SH-SY5Y (cell line): ENCODE measurements at regions not wholly inside any gene's neighbourhood (a gene's known extent, or its start where the extent isn't known, plus 50 kb on each side); places are given as distances from the start of the nearest gene placed in this dataset.

Experiments used
- GATA2 ChIP-seq: IDR thresholded peaks from 2 replicates; pipeline ENCODE4 v1.6.1; 2011; ENCODE audit warnings: mild to moderate bottlenecking, low read depth, low read length
- GATA3 ChIP-seq: IDR thresholded peaks from 2 replicates; pipeline ENCODE4 v1.6.1; 2011; ENCODE audit warnings: low read depth, mild to moderate bottlenecking, low read length, moderate library complexity

GRCh38 chr10:129042776-129043595, 424.1 kb upstream of the MGMT start:
- TF ChIP-seq GATA3, result no peak
- no peak for TF ChIP-seq GATA2

- no peak for TF ChIP-seq GATA2
- no peak for TF ChIP-seq GATA3
These were observed 423.4 kb upstream of the MGMT start for GRCh38 chr10:129043691-129044090.

GRCh38 chr10:129045599-129045998, 421.4 kb upstream of the MGMT start:
- TF ChIP-seq GATA3 (no peak), GATA2 (no peak)

- no peak for TF ChIP-seq GATA2
- TF ChIP-seq GATA3, result no peak
These were observed 420.9 kb upstream of the MGMT start for GRCh38 chr10:129046065-129046681.

- no peak for TF ChIP-seq GATA3
- TF ChIP-seq GATA2, result no peak
These were observed 420.1 kb upstream of the MGMT start for GRCh38 chr10:129046962-129047361.

GRCh38 chr10:129047600-129047999, 419.4 kb upstream of the MGMT start:
- TF ChIP-seq GATA3 (no peak), GATA2 (no peak)

- TF ChIP-seq GATA3 (no peak), GATA2 (no peak)
These were observed 418.5 kb upstream of the MGMT start for GRCh38 chr10:129048513-129048912.

- TF ChIP-seq GATA3 (no peak), GATA2 (no peak)
These were observed 417.5 kb upstream of the MGMT start for GRCh38 chr10:129049501-129049900.

- TF ChIP-seq GATA3 (no peak), GATA2 (no peak)
These were observed 411.8 kb upstream of the MGMT start for GRCh38 chr10:129055225-129055624.

- no peak for TF ChIP-seq GATA2
- TF ChIP-seq GATA3, result no peak
These were observed 411.1 kb upstream of the MGMT start for GRCh38 chr10:129055986-129056385.

GRCh38 chr10:129056734-129057689, 410.0 kb upstream of the MGMT start:
- no peak for TF ChIP-seq GATA3
- TF ChIP-seq GATA2, result no peak

GRCh38 chr10:129057856-129058663, 409.0 kb upstream of the MGMT start:
- TF ChIP-seq GATA3 (no peak), GATA2 (no peak)

- TF ChIP-seq GATA2, result no peak
- no peak for TF ChIP-seq GATA3
These were observed 408.3 kb upstream of the MGMT start for GRCh38 chr10:129058664-129059155.
